SK-N-SH treated with all-trans-retinoic acid at 6 μM for 48 hours (cell line): ENCODE measurements at regions not wholly inside any gene's neighbourhood (a gene's known extent, or its start where the extent isn't known, plus 50 kb on each side); places are given as distances from the start of the nearest gene placed in this dataset.

Source experiments
- ATAC-seq: fragments of 200-7000 bp; cut with Tn5 transposase; 3 replicates; pipeline ENCODE4 v1.9.1; 2020; ENCODE audit warnings: mild to moderate bottlenecking, moderate library complexity
- ARNTL ChIP-seq: fragments of 450-650 bp; formaldehyde crosslinking; IDR thresholded peaks from 2 replicates; pipeline ENCODE4 v1.5.0; 2020; ENCODE audit warnings: low read depth, mild to moderate bottlenecking, moderate library complexity, borderline replicate concordance
- BACH2 ChIP-seq: fragments of 250-450 bp; sonication (Bioruptor Pico); IDR thresholded peaks from 2 replicates; pipeline ENCODE4 v1.9.0; 2021; ENCODE audit warnings: mild to moderate bottlenecking, borderline replicate concordance
- CSDC2 ChIP-seq: fragments of 250-450 bp; sonication (Bioruptor Pico); IDR thresholded peaks from 2 replicates; pipeline ENCODE4 v1.5.0; 2020; ENCODE audit warnings: mild to moderate bottlenecking, moderate library complexity
- ESRRG ChIP-seq: fragments of 250-450 bp; sonication (Bioruptor Pico); IDR thresholded peaks from 2 replicates; pipeline ENCODE4 v1.6.1; 2021; ENCODE audit warnings: mild to moderate bottlenecking
- ISL1 ChIP-seq: fragments of 250-450 bp; sonication (Bioruptor Pico); IDR thresholded peaks from 2 replicates; pipeline ENCODE4 v2.1.2; 2022; ENCODE audit warnings: mild to moderate bottlenecking, moderate library complexity
- OSR1 ChIP-seq: fragments of 250-450 bp; sonication (Bioruptor Pico); IDR thresholded peaks from 2 replicates; pipeline ENCODE4 v1.8.0; 2022; ENCODE audit warnings: moderate library complexity, mild to moderate bottlenecking, inconsistent platforms
- PPARA ChIP-seq: fragments of 250-450 bp; sonication (Bioruptor Pico); IDR thresholded peaks from 2 replicates; pipeline ENCODE4 v1.5.0; 2020; ENCODE audit warnings: mild to moderate bottlenecking, borderline replicate concordance
- RARB ChIP-seq: fragments of 250-450 bp; sonication (Bioruptor Pico); IDR thresholded peaks from 2 replicates; pipeline ENCODE4 v1.8.0; 2021; ENCODE audit warnings: mild to moderate bottlenecking, moderate library complexity
- SNAI2 ChIP-seq: fragments of 250-450 bp; sonication (Bioruptor Pico); IDR thresholded peaks from 2 replicates; pipeline ENCODE4 v1.5.0; 2020; ENCODE audit warnings: mild to moderate bottlenecking, moderate library complexity
- TCF4 ChIP-seq: fragments of 250-450 bp; sonication (Bioruptor Pico); IDR thresholded peaks from 2 replicates; pipeline ENCODE4 v1.8.0; 2021; ENCODE audit warnings: mild to moderate bottlenecking, moderate library complexity, borderline replicate concordance
- ZC3H10 ChIP-seq: fragments of 250-450 bp; sonication (Bioruptor Pico); IDR thresholded peaks from 2 replicates; pipeline ENCODE4 v1.5.1; 2021; ENCODE audit warnings: mild to moderate bottlenecking, moderate library complexity
- ZFP3 ChIP-seq: fragments of 250-450 bp; sonication (Bioruptor Pico); IDR thresholded peaks from 2 replicates; pipeline ENCODE4 v1.5.0; 2020; ENCODE audit warnings: mild to moderate bottlenecking, moderate library complexity
- ZFP30 ChIP-seq: fragments of 450-650 bp; formaldehyde crosslinking; IDR thresholded peaks from 2 replicates; pipeline ENCODE4 v1.5.0; 2022; ENCODE audit warnings: mild to moderate bottlenecking, moderate library complexity
- ZNF565 ChIP-seq: fragments of 450-650 bp; formaldehyde crosslinking; conservative IDR thresholded peaks from 2 replicates; pipeline ENCODE4 v1.5.0; 2020; ENCODE audit warnings: low read depth, mild to moderate bottlenecking, moderate library complexity
- ZNF70 ChIP-seq: fragments of 450-650 bp; formaldehyde crosslinking; IDR thresholded peaks from 2 replicates; pipeline ENCODE4 v1.5.0; 2020; ENCODE audit warnings: mild to moderate bottlenecking, moderate library complexity
- ZNF8 ChIP-seq: fragments of 450-650 bp; formaldehyde crosslinking; IDR thresholded peaks from 2 replicates; pipeline ENCODE4 v1.5.0; 2020; ENCODE audit warnings: mild to moderate bottlenecking, moderate library complexity
- TF ChIP-seq, protein P1 (sequence below): fragments of 250-450 bp; sonication (Bioruptor Pico); IDR thresholded peaks from 2 replicates; pipeline ENCODE4 v1.8.0; 2021; ENCODE audit warnings: low read depth, mild to moderate bottlenecking, moderate library complexity, borderline replicate concordance
- TF ChIP-seq, protein P2 (sequence below): fragments of 250-450 bp; sonication (Bioruptor Pico); IDR thresholded peaks from 2 replicates; pipeline ENCODE4 v1.5.1; 2021; ENCODE audit warnings: mild to moderate bottlenecking, moderate library complexity
- TF ChIP-seq, protein P3 (sequence below): fragments of 250-450 bp; sonication (Bioruptor Pico); IDR thresholded peaks from 2 replicates; pipeline ENCODE4 v1.5.0; 2020; ENCODE audit warnings: mild to moderate bottlenecking, moderate library complexity
- TF ChIP-seq, protein P4 (sequence below): fragments of 250-450 bp; sonication (Bioruptor Pico); IDR thresholded peaks from 2 replicates; pipeline ENCODE4 v1.8.0; 2020; ENCODE audit warnings: mild to moderate bottlenecking, moderate library complexity, borderline replicate concordance

DNA sequence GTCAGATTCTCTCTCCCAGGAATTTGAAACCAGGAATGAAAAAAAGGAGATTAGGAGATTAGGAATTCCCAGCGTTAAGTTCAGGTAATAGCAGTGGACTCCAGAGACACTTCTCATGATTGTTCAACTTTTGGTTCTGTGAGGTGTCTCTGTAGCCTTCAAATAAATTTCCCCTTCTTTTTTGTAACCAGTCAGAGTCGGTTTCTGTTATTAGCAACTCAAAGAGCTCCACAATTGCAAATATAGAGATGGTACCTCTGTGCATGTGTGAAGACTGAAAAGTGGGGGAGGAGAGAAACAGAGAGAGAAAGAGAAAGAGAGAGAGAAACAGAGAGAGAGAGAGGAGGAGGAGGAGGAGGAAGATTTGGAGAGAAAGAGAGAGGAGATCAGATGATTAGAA is 112.8 kb upstream of the STEAP1B start (continued):
- TF ChIP-seq ZNF565 (CRISPR knock-in tag): no peak
- TF ChIP-seq, protein P1, sequence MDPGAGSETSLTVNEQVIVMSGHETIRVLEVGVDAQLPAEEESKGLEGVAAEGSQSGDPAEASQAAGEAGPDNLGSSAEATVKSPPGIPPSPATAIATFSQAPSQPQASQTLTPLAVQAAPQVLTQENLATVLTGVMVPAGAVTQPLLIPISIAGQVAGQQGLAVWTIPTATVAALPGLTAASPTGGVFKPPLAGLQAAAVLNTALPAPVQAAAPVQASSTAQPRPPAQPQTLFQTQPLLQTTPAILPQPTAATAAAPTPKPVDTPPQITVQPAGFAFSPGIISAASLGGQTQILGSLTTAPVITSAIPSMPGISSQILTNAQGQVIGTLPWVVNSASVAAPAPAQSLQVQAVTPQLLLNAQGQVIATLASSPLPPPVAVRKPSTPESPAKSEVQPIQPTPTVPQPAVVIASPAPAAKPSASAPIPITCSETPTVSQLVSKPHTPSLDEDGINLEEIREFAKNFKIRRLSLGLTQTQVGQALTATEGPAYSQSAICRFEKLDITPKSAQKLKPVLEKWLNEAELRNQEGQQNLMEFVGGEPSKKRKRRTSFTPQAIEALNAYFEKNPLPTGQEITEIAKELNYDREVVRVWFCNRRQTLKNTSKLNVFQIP: no peak

DNA sequence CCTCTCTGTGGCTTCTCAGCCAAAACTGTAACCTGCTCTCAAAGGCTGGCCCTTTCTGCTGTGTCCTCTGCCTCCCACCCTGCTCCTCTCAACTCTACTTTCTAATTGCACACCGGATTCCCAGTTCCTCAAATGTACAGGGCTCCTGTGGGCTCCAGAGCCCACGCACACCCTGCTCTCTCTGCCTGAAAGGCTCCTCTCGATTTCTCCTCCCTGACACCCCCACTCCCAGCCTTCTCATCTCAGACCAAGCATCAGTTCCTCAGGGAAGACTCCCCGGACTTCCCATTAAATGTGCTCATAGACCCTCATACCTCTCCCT is 111.7 kb upstream of the STEAP1B start:
- ATAC-seq: no peak; the same call in 1 of the 3 replicates

DNA sequence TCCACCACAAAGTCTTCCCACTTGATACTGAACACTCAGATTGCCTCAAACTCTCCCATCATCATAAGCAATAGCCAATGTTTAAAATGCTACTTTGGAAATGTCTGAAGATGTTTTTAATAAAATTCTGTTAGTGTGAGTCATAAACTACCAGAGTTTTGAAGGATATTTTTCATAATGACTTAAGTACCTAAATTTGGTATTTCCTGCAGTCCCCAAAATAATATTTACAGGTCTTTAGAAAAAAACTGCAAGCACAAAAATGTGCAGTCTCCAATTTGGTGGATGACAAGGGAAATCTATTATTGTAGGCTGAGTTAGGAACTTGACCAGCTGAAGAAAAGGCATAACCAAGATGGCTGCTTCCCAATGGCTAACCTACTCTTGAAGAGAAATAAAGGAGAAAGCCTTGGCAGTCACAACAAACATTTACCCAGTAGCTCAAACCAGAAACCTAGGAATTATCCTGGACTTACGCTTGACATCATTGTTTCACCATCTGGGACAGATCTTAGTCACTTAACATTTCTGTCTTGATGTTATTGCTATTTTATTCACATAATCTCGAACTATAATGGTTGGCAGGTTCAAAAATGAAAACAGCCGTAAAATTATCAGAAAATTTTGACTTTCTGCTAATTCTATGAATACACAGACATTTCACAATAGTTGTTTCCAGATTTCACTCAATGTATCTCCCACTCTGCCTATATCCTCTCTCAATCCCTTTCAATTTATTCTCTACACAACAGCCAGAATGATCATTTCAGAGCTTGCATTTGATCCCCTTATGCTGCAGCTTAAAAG is 111.2 kb upstream of the STEAP1B start:
- TF ChIP-seq PPARA: no peak
- no peak for TF ChIP-seq BACH2 (CRISPR knock-in tag)
- no peak for TF ChIP-seq ZNF8
- no peak for TF ChIP-seq OSR1
- TF ChIP-seq ZC3H10: no peak
- TF ChIP-seq, protein P2, sequence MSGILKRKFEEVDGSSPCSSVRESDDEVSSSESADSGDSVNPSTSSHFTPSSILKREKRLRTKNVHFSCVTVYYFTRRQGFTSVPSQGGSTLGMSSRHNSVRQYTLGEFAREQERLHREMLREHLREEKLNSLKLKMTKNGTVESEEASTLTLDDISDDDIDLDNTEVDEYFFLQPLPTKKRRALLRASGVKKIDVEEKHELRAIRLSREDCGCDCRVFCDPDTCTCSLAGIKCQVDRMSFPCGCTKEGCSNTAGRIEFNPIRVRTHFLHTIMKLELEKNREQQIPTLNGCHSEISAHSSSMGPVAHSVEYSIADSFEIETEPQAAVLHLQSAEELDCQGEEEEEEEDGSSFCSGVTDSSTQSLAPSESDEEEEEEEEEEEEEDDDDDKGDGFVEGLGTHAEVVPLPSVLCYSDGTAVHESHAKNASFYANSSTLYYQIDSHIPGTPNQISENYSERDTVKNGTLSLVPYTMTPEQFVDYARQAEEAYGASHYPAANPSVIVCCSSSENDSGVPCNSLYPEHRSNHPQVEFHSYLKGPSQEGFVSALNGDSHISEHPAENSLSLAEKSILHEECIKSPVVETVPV (CRISPR knock-in tag): no peak
- TF ChIP-seq ZFP30: no peak
- TF ChIP-seq, protein P1: no peak
- TF ChIP-seq ZFP3 (CRISPR knock-in tag): no peak

More for the DNA sequence above, 111.7 kb upstream of the STEAP1B start:
- TF ChIP-seq, protein P1: no peak
- TF ChIP-seq SNAI2 (CRISPR knock-in tag): no peak
- TF ChIP-seq RARB (CRISPR knock-in tag): no peak
- TF ChIP-seq ZNF70: no peak
- TF ChIP-seq ESRRG (CRISPR knock-in tag): no peak
- TF ChIP-seq CSDC2 (CRISPR knock-in tag): no peak
- no peak for TF ChIP-seq ARNTL (CRISPR knock-in tag)
- TF ChIP-seq, protein P3, sequence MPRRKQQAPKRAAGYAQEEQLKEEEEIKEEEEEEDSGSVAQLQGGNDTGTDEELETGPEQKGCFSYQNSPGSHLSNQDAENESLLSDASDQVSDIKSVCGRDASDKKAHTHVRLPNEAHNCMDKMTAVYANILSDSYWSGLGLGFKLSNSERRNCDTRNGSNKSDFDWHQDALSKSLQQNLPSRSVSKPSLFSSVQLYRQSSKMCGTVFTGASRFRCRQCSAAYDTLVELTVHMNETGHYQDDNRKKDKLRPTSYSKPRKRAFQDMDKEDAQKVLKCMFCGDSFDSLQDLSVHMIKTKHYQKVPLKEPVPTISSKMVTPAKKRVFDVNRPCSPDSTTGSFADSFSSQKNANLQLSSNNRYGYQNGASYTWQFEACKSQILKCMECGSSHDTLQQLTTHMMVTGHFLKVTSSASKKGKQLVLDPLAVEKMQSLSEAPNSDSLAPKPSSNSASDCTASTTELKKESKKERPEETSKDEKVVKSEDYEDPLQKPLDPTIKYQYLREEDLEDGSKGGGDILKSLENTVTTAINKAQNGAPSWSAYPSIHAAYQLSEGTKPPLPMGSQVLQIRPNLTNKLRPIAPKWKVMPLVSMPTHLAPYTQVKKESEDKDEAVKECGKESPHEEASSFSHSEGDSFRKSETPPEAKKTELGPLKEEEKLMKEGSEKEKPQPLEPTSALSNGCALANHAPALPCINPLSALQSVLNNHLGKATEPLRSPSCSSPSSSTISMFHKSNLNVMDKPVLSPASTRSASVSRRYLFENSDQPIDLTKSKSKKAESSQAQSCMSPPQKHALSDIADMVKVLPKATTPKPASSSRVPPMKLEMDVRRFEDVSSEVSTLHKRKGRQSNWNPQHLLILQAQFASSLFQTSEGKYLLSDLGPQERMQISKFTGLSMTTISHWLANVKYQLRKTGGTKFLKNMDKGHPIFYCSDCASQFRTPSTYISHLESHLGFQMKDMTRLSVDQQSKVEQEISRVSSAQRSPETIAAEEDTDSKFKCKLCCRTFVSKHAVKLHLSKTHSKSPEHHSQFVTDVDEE (CRISPR knock-in tag): no peak
- no peak for TF ChIP-seq PPARA
- TF ChIP-seq OSR1: no peak

DNA sequence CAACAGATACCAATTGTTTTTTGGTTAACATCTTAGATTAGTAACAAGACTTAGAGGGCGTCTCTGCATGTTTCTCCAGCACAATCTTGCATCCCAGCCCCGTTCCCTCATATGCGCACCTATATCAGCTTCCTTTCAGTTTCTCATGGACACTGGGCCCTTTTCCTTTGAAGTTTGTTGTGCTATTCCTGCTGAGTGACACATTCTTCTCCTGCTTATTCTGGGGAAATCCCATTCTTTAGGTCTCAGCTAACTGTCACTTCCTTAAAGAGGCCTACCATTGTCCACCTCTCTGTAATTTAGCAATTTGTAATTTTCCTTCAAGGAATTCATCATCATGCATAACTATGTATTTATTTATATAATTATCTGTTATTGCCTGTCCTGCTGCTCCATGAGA is 110.3 kb upstream of the STEAP1B start:
- ATAC-seq: no peak
- no peak for TF ChIP-seq ESRRG (CRISPR knock-in tag)
- TF ChIP-seq, protein P3 (CRISPR knock-in tag): no peak
- TF ChIP-seq ZFP3 (CRISPR knock-in tag): no peak
- TF ChIP-seq, protein P4, sequence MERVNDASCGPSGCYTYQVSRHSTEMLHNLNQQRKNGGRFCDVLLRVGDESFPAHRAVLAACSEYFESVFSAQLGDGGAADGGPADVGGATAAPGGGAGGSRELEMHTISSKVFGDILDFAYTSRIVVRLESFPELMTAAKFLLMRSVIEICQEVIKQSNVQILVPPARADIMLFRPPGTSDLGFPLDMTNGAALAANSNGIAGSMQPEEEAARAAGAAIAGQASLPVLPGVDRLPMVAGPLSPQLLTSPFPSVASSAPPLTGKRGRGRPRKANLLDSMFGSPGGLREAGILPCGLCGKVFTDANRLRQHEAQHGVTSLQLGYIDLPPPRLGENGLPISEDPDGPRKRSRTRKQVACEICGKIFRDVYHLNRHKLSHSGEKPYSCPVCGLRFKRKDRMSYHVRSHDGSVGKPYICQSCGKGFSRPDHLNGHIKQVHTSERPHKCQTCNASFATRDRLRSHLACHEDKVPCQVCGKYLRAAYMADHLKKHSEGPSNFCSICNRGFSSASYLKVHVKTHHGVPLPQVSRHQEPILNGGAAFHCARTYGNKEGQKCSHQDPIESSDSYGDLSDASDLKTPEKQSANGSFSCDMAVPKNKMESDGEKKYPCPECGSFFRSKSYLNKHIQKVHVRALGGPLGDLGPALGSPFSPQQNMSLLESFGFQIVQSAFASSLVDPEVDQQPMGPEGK (CRISPR knock-in tag): no peak
- no peak for TF ChIP-seq ZC3H10
- no peak for TF ChIP-seq TCF4 (CRISPR knock-in tag)
- no peak for TF ChIP-seq ZNF565 (CRISPR knock-in tag)
- no peak for TF ChIP-seq ZNF70
- TF ChIP-seq ISL1 (CRISPR knock-in tag): no peak
- no peak for TF ChIP-seq RARB (CRISPR knock-in tag)
- no peak for TF ChIP-seq ZNF8

More for the DNA sequence above, 111.2 kb upstream of the STEAP1B start:
- ATAC-seq: peak; percentile 68
